H1 (cell line): ENCODE measurements at regions not wholly inside any gene's neighbourhood (a gene's known extent, or its start where the extent isn't known, plus 50 kb on each side); places are given as distances from the start of the nearest gene placed in this dataset.

Experiments
- CTBP2 ChIP-seq: IDR thresholded peaks from 2 replicates; pipeline ENCODE4 v1.7.0; 2011; ENCODE audit warnings: borderline replicate concordance, mild to moderate bottlenecking, moderate library complexity, mixed read lengths, low read length; ENCODE audit not compliant: insufficient read depth, insufficient read length
- EZH2 ChIP-seq: fragments of 200-600 bp; sonication (generic); IDR thresholded peaks from 2 replicates; pipeline ENCODE4 v1.7.1; 2012; ENCODE audit warnings: low read depth, mild to moderate bottlenecking, moderate library complexity, low read length, inconsistent platforms; ENCODE audit not compliant: severe bottlenecking
- JUND ChIP-seq: IDR thresholded peaks from 2 replicates; pipeline ENCODE4 v1.6.1; 2011; ENCODE audit warnings: mild to moderate bottlenecking, improper control_type of control experiment, low read length
- MAFK ChIP-seq: IDR thresholded peaks from 2 replicates; pipeline ENCODE4 v1.6.1; 2012; ENCODE audit warnings: low read depth, mild to moderate bottlenecking, improper control_type of control experiment, low read length
- POLR2AphosphoS5 ChIP-seq: IDR thresholded peaks from 2 replicates; pipeline ENCODE4 v1.6.1; 2011; ENCODE audit warnings: low read depth, low read length
- RAD21 ChIP-seq, 2 experiments: IDR thresholded peaks in 1 of 2; conservative IDR thresholded peaks in 1 of 2; 2 replicates each; pipeline ENCODE4 v1.6.1; 2011; ENCODE audit warnings: low read depth in 2 of 2, low read length in 2 of 2, improper control_type of control experiment in 1 of 2, inconsistent platforms in 1 of 2, mild to moderate bottlenecking in 1 of 2, moderate library complexity in 1 of 2
- SP1 ChIP-seq: IDR thresholded peaks from 2 replicates; pipeline ENCODE4 v1.6.1; 2011; ENCODE audit warnings: low read depth, low read length
- SRF ChIP-seq: IDR thresholded peaks from 2 replicates; pipeline ENCODE4 v1.6.1; 2011; ENCODE audit warnings: mild to moderate bottlenecking, low read depth, low read length, moderate library complexity
- TF ChIP-seq, protein P1 (sequence below), 3 experiments: IDR thresholded peaks; 1 replicate in 2 of 3; 2 replicates in 1 of 3; pipeline versions ENCODE4 v1.5.1 to v1.6.1; 2011; ENCODE audit warnings: low read length in 3 of 3, mild to moderate bottlenecking in 3 of 3, inconsistent platforms in 2 of 3, low read depth in 1 of 3, moderate library complexity in 1 of 3; ENCODE audit not compliant: insufficient read depth in 1 of 3; ENCODE audit errors: control extremely low read depth in 1 of 3

DNA sequence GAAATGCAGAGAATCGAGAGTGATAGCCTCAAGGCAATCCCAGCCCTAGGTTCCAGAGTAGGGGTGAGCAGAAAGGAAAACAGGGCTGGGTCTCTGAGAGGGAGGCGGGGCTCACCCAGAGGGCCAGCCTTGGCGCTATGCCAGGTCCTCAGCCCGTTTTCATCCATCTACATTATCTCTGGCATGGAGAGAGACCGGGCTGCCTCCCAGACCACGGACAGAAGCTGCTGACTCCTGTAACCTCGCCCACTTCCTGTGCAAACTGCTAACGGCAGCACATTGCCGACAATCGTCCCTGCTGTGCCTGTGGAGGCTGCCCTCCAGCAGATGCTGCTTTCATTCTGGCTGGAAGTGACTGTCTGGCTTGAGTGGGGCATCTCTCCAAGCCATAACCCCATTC, 569.1 kb downstream of the NPHP4 start:
- TF ChIP-seq RAD21 (IDR thresholded peaks at IDR 0.05 in 1 of 2, conservative IDR thresholded peaks at IDR 0.05 in 1 of 2; ENCODE audit: low read depth in 2 of 2, low read length in 2 of 2) (no peak), CTBP2 (no peak), POLR2AphosphoS5 (no peak), MAFK (no peak), SP1 (no peak), EZH2 (no peak), JUND (no peak), SRF (no peak)
- TF ChIP-seq, protein P1, sequence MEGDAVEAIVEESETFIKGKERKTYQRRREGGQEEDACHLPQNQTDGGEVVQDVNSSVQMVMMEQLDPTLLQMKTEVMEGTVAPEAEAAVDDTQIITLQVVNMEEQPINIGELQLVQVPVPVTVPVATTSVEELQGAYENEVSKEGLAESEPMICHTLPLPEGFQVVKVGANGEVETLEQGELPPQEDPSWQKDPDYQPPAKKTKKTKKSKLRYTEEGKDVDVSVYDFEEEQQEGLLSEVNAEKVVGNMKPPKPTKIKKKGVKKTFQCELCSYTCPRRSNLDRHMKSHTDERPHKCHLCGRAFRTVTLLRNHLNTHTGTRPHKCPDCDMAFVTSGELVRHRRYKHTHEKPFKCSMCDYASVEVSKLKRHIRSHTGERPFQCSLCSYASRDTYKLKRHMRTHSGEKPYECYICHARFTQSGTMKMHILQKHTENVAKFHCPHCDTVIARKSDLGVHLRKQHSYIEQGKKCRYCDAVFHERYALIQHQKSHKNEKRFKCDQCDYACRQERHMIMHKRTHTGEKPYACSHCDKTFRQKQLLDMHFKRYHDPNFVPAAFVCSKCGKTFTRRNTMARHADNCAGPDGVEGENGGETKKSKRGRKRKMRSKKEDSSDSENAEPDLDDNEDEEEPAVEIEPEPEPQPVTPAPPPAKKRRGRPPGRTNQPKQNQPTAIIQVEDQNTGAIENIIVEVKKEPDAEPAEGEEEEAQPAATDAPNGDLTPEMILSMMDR (IDR thresholded peaks at IDR 0.05; ENCODE audit: control extremely low read depth in 1 of 3, insufficient read depth in 1 of 3, low read depth in 1 of 3, low read length in 3 of 3): no peak
